Inflammatory macrophage treated with lipopolysaccharide for 4 hours (primary cell): ENCODE measurements at regions not wholly inside any gene's neighbourhood (a gene's known extent, or its start where the extent isn't known, plus 50 kb on each side); places are given as distances from the start of the nearest gene placed in this dataset.
"Not testable (repeated sequence)": the region's sequence is repeated elsewhere in the genome, so short reads cannot be mapped to it uniquely, and the experiment has no call there.

Experiments used
- DNase-seq: peaks from one replicate; pipeline ENCODE4 v3.0.0-alpha.2; 2020

DNA sequence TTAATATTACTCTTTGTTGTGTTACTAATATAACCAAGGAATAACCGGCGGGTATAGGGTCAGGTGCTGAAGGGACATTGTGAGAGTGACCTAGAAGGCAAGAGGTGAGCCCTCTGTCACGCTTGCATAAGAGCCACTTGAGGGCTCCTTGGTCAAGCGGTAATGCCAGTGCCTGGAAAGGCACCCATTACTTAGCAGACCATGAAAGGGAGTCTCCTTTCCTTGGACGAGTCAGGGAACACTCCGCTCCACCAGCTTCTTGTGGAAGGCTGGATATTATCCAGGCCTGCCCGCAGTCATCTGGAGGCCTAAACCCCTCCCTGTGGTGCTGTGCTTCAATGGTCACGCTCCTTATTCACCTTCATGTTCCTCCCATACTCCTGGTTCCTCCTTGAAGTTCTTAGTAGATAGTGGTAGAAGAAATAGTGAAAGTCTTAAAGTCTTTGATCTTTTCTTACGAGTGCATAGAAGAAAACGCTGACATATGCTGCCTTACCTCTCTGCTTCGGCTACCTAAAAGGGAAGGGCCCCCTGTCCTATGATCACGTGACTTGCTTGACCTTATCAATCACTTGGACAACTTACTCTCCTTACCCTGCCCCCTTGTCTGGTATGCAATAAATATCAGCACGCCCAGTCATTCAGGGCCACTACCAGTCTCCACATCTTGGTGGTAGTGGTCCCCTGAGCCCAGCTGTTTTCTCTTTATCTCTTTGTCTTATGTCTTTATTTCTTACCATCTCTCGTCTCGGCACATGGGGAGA is 59.6 kb upstream of the DMRTB1 start:
- not testable (repeated sequence) for DNase-seq

DNA sequence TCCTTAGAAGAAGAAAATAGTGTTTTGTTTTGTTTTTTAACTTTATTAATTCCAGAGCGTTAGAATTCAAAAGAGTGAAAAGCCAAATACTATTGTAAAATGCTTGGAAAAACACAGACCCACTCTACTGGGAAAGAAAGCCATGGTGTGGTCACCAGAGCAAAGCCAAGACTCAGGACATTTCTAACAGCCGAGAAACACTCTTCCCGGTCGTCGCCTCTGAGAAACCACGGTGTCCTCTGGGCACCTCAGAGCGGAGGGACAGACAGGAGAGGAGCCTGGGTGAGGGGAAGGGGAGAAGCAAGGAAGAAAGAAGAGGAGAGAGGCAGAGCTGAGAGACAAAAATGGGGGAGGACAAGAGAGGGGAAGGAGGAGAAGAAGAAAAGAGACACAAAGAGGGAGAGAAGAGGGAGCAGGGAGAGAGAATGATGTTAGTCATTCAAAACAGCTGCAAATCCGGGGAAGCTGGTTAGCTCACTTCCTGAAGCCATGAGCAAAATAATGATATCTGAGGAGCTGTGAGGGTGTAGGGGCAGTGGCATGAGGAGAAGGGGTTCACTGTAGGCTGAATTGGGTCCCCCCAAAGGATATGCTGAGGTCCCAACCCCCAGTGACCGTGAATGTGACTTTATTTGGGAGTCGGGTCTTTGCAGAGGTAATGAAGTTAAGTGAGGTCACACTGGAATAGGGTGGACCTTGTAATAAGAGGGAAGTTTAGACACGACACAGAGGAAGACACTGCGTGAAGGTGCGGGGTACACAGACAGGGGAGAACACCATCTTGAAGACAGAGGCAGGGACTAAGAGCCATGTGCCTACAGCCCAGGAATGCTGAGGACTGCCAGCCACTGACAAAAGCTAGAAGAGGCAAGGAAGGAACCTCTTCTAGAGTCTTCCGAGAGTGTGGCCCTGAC is 58.2 kb upstream of the DMRTB1 start:
- DNase-seq: no peak

DNA sequence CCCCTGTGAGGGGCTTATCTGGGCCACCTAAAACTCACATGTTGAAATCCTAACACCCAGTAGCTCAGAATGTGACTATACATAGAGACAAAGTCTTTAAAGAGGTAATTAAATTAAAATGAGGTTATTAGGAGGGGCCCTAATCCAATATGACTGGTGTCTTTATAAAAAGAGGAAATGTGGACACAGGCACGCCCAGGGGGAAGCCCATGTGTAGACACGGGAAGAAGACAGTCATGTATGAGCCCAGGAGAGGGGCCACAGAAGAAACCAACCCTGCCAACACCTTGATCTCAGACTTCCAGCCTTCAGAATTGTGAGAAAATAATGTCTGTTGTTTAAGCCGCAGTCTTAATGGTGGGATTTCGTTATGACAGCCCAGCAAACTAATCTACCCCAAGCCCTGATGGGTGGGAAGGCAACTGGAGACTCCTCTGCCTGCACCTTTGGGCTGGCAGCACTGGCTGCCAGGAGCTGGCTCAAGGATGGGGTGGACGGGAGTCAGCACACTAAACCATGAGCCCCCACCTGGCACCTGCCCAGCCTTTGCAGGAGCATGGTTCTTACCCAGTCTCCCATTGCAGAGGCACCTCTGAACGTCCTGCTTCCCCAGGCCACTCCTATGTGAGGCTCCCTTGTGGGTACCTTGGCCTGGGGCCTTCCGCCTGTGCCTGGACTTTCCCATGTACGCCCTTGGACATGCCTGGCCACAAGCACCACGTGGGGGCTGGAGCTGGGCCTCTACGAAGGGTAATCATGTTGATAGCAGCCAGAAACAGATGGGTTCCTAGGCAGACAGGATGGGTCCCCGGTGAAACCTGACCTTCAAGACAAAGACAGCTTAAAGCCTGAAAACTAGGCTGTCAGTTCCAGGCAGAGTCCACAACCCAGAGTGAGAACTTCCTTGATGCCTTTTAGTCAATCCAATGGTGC is 57.1 kb upstream of the DMRTB1 start:
- DNase-seq: peak; percentile 58

DNA sequence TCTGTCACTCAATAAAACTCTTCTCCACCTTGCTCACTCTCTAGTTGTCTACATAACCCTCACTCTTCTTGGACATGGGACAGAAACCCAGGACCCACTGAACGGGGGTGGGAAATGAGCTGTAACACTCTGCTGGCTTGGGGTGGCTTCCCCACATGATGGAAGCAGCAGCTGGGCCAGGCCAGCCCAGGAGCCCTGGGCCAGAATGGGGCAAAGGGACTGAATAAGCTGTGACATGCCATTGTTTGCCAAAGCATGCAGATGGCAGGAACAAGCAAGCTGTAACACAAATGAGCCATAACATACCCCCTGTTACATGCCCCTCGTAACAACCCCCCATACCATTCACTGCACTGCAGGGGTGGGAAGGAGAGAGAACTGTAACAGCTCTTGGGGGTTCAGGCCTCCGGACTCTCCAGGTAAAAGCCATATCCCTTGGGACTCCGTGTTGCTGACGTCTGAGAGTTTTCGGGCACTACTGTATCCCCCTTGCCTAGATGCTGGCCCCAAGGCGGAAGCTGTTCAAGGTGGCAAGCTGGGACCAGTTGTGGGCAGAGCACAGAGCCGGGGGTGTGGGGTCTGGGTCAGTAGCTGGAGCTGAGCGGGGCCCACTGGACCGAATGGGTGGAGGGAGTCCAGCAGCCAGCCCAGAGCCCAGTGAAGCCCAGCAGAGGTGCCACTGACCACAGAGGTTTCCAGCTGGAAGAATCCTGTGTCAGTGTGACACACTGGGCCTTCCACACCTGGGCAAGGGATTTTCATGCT is 56.1 kb upstream of the DMRTB1 start:
- no peak for DNase-seq

DNA sequence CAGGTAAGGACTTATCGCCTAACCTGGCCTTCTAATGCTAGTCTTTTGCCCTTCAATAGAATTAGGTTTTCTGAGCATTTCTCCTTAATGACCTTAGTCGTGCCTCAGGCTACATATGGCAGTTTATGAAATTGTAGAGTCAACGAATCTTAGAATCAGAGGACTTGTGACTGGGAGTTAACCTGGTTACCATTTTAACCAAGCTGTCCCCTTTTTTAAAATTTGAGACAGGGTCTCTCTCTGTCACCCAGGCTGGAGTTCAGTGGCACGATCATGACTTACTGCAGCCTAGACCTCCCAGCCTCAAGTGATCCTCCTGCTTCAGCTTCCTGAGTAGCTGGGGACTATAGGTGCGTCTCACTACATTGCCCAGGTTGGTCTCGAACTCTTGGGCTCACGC is 53.5 kb upstream of the DMRTB1 start:
- no peak for DNase-seq

DNA sequence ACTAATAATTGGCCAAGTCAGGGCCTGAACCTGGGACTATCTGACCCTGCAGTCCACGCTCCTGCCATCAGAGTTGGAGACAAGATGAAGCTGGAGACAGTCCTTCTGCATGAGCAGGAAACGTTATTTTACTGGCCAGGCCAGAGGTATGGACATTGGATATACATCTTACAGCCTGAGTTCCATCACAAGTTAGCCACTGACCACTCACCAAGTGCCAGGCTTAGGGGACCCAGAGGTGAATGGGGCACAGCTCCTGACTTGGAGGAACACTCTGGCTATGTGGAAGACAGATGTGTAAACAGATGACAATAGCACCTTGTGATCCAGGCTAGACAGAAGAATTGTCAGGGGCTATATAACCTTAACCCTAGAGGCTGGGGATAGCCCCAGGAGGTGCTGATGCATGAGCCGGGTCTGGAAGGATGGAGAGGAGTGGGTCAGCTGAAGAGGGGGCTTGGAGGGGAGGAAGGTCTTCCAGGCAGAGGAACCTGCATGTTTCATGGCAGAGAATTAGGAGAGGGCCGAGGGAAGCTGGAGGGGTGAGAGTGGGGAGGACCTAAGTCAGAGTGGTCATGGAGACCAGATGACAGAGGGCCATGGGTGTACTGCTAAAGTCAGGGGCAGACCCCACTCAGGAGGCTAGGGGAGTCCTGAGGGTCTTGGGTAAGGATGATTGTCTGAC is 52.5 kb upstream of the DMRTB1 start:
- DNase-seq: no peak

DNA sequence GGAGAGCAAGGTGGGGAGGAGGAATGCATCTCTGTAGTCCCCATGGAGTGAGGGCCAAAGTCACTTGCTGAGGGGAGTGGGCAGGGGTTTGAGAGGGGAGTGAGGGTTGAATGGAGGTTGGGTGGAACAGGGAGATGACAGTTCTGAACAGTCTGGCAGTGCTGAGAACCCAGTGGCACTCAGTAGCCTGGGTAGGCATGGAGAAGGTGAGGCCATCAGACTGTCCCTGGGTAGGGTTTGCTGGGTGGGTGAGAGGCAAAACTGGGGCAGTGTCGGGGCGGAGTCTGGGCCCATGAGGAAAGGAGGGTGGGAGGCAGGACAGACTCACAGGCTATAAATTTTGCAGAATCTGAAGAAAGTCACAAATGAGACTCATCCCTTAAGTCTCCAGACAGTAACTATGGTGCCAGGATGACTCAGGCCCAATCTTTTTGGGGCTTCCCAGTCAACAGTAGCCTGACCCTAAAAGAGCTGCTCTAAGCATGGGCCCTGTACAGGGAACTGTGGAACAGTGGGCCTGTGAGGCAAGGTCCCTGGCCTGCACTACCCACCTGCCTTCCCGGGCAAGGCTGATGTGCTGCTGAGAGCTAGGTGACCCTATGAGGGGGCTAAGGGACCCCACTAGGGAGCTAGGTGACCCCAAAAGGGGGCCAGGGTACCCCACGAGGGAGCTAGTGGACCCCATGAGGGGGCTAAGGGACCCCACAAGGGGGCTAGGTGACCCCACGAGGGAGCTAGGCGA is 51.0 kb upstream of the DMRTB1 start:
- no peak for DNase-seq

DNA sequence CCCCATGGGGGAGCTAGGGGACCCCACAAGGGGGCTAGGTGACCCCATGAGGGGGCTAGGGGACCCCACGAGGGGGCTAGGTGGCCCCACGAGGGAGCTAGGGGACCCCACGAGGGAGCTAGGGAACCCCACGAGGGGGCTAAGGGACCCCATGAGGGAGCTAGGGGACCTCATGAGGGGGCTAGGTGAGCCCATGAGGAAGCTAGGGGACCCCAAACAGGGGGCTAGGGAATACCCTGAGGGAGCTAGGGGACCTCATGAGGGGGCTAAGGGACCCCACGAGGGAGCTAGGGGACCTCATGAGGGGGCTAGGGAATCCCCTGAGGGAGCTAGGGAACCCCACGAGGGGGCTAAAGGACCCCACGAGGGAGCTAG is 50.5 kb upstream of the DMRTB1 start:
- no peak for DNase-seq

DNA sequence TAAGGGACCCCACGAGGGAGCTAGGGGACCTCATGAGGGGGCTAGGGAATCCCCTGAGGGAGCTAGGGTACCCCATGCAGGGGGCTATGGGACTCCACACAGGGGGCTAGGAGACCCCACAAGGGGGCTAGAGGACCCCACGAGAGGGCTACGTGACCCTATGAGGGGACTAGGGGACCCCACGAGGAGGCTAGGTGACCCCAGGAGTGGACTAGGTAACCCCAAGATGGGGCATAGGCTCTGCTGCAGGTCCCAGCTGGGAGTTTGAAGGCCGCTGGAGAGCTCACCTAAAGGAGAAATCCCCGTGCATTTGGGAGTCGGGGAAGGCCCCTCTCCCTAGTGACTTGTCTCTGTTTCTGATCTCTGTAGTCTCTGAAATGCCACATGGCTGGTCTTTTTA is 50.0 kb upstream of the DMRTB1 start:
- no peak for DNase-seq
